HL-60 (cell line): ENCODE measurements at regions not wholly inside any gene's neighbourhood (a gene's known extent, or its start where the extent isn't known, plus 50 kb on each side); places are given as distances from the start of the nearest gene placed in this dataset.

Experiments used
- DNase-seq, 2 experiments: peaks; one replicate each; pipeline ENCODE4 v3.0.0-alpha.2; 2010 to 2020; ENCODE audit warnings: low read depth in 1 of 2, low spot score in 1 of 2
- H3K27ac ChIP-seq: fragments of 250-450 bp; sonication (Bioruptor Pico); replicated peaks from 2 replicates; pipeline ENCODE4 v1.5.1; 2020; ENCODE audit warnings: mild to moderate bottlenecking, moderate library complexity
- H3K27me3 ChIP-seq: fragments of 250-450 bp; sonication (Bioruptor Pico); 2 replicates; pipeline ENCODE4 v1.5.1; 2021; ENCODE audit warnings: mild to moderate bottlenecking, moderate library complexity; ENCODE audit not compliant: insufficient read depth, poor library complexity, severe bottlenecking
- H3K4me3 ChIP-seq: replicated peaks from 2 replicates; pipeline ENCODE4 v1.5.1; 2011; ENCODE audit warnings: mild to moderate bottlenecking, control low read depth, low read length; ENCODE audit not compliant: insufficient read depth
- GABPA ChIP-seq: IDR thresholded peaks from 2 replicates; pipeline ENCODE4 v1.6.1; 2012; ENCODE audit warnings: low read depth
- POLR2AphosphoS5 ChIP-seq: IDR thresholded peaks from 2 replicates; pipeline ENCODE4 v1.6.1; 2012; ENCODE audit warnings: low read depth
- REST ChIP-seq: IDR thresholded peaks from 2 replicates; pipeline ENCODE4 v1.6.1; 2012; ENCODE audit warnings: low read depth; ENCODE audit not compliant: insufficient replicate concordance
- SPI1 ChIP-seq: IDR thresholded peaks from 2 replicates; pipeline ENCODE4 v1.6.1; 2012; ENCODE audit warnings: low read depth, mild to moderate bottlenecking, borderline replicate concordance
- TF ChIP-seq, protein P1 (sequence below): IDR thresholded peaks from one replicate; pipeline ENCODE4 v1.5.1; 2011; ENCODE audit warnings: low read length, control low read depth, inconsistent platforms; ENCODE audit not compliant: insufficient read depth

- TF ChIP-seq REST: no peak
- no peak for TF ChIP-seq SPI1
- TF ChIP-seq, protein P1, sequence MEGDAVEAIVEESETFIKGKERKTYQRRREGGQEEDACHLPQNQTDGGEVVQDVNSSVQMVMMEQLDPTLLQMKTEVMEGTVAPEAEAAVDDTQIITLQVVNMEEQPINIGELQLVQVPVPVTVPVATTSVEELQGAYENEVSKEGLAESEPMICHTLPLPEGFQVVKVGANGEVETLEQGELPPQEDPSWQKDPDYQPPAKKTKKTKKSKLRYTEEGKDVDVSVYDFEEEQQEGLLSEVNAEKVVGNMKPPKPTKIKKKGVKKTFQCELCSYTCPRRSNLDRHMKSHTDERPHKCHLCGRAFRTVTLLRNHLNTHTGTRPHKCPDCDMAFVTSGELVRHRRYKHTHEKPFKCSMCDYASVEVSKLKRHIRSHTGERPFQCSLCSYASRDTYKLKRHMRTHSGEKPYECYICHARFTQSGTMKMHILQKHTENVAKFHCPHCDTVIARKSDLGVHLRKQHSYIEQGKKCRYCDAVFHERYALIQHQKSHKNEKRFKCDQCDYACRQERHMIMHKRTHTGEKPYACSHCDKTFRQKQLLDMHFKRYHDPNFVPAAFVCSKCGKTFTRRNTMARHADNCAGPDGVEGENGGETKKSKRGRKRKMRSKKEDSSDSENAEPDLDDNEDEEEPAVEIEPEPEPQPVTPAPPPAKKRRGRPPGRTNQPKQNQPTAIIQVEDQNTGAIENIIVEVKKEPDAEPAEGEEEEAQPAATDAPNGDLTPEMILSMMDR: no peak
- TF ChIP-seq GABPA: no peak
- no peak for TF ChIP-seq POLR2AphosphoS5
- Histone ChIP-seq H3K27ac (no peak overlapping the region), H3K27me3 (peaks cover 6% of the 10 kb centered on the region), H3K4me3 (no peak overlapping the region)
- DNase-seq: no peak
Measured at GRCh38 chr6:167672738-167673137, 154.0 kb upstream of the AFDN start.

DNA sequence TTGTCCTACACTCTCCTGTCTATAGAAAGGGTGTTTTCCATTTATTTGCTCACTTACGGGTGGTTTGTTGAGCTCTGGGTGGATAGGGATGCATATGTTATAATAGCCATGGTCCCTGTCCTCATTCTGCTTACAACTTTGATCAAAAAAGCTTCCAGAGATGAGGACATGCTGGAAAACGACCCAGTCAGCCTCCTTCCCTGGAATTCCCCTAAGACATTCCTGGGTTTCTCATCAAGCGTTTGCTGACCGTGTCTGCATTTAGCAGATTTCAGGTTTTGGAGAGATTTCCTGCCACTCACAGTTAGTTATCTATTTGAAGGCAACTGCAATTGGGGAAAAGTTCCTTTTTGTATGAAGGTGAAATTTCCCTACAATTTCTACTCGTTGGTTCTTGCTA lies 152.8 kb upstream of the AFDN start:
- peaks cover 14% of the 10 kb centered on the region for H3K27me3 ChIP-seq

GRCh38 chr6:167674486-167674885 lies 152.2 kb upstream of the AFDN start:
- Histone ChIP-seq H3K27me3 (peaks cover 14% of the 10 kb centered on the region), H3K4me3 (no peak overlapping the region), H3K27ac (no peak overlapping the region)
- no peak for DNase-seq
- TF ChIP-seq, protein P1: no peak
- TF ChIP-seq SPI1 (no peak), GABPA (no peak), REST (no peak), POLR2AphosphoS5 (no peak)

More for the DNA sequence above, 152.8 kb upstream of the AFDN start:
- Histone ChIP-seq H3K27ac (no peak overlapping the region), H3K4me3 (no peak overlapping the region)
- DNase-seq: no peak
- no peak for TF ChIP-seq REST
- TF ChIP-seq SPI1: no peak
- TF ChIP-seq GABPA: no peak
- no peak for TF ChIP-seq POLR2AphosphoS5
- TF ChIP-seq, protein P1: no peak
